ENCODE measurements at regions not wholly inside any gene's neighbourhood (a gene's known extent, or its start where the extent isn't known, plus 50 kb on each side); places are given as distances from the start of the nearest gene placed in this dataset.

DNA sequence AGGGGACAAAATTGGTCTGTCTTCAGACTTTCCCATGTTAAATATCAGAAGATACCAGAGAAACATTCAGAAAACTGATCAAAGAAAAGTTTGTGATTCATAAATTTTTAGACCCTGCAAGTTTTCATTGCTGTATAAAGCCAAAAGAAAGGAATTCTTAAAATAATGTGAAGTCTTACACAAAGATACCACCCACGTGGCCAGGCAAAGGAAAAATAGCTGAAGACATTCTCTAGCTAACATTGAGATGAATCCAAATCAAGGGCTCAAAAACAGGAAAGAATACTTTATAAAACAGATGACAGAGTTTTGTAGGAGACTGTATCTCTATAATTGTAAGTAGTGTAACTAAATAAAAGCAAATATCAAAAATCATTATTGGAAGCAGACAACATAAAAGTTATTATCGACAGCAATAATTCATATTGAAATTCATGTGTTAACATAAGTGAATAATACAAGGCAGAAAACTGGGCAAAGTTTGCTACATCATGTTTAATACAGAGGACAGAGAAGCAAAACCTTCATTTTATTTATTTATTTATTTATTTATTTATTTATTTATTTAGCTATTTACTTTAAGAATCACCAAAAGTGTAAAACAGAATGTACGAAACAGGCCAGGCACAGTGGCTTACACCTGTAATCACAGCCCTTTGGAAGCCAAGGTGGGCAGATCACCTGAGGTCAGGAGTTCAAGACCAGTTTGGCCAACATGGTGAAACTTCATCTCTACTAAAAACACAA lies 204.6 kb upstream of the SLIT2 start:
- Histone ChIP-seq H3K9me3 (ENCODE audit: insufficient read depth, low read depth, low read length) (no peaks in the 10 kb centered on the region), H3K36me3 (ENCODE audit: insufficient read depth, low read length) (no peaks in the 10 kb centered on the region), H3K27me3 (ENCODE audit: insufficient read depth, low read length) (no peaks in the 10 kb centered on the region), H3K27ac (ENCODE audit: low read depth, low read length) (no peak overlapping the region), H3K9ac (ENCODE audit: low read depth, low read length) (no peak overlapping the region), H3K4me1 (ENCODE audit: insufficient read depth, low read length) (peaks cover 11% of the 10 kb centered on the region), H3K4me3 (ENCODE audit: low read length) (no peak overlapping the region)
- WGBS, result 100% methylated on average over 1 of the region's 3 CpGs

GRCh38 chr4:20046179-20046578 lies 205.5 kb upstream of the SLIT2 start:
- H3K4me1 ChIP-seq (ENCODE audit: insufficient read depth, low read length), result peaks cover 12% of the 10 kb centered on the region
- 97% methylated on average over 4 of the region's 4 CpGs for WGBS

GRCh38 chr4:20044966-20045365 lies 206.7 kb upstream of the SLIT2 start:
- 100% methylated on average over 3 of the region's 3 CpGs for WGBS
- Histone ChIP-seq H3K27me3 (ENCODE audit: insufficient read depth, low read length) (no peaks in the 10 kb centered on the region), H3K9me3 (ENCODE audit: insufficient read depth, low read depth, low read length) (no peaks in the 10 kb centered on the region), H3K4me1 (ENCODE audit: insufficient read depth, low read length) (peaks cover 12% of the 10 kb centered on the region), H3K4me3 (ENCODE audit: low read length) (no peak overlapping the region), H3K36me3 (ENCODE audit: insufficient read depth, low read length) (no peaks in the 10 kb centered on the region), H3K27ac (ENCODE audit: low read depth, low read length) (no peak overlapping the region), H3K9ac (ENCODE audit: low read depth, low read length) (no peak overlapping the region)

More at GRCh38 chr4:20046179-20046578, 205.5 kb upstream of the SLIT2 start:
- Histone ChIP-seq H3K36me3 (ENCODE audit: insufficient read depth, low read length) (no peaks in the 10 kb centered on the region), H3K9ac (ENCODE audit: low read depth, low read length) (no peak overlapping the region), H3K4me3 (ENCODE audit: low read length) (no peak overlapping the region), H3K27ac (ENCODE audit: low read depth, low read length) (no peak overlapping the region), H3K9me3 (ENCODE audit: insufficient read depth, low read depth, low read length) (no peaks in the 10 kb centered on the region), H3K27me3 (ENCODE audit: insufficient read depth, low read length) (no peaks in the 10 kb centered on the region)

- Histone ChIP-seq H3K9me3 (ENCODE audit: insufficient read depth, low read depth, low read length) (no peaks in the 10 kb centered on the region), H3K36me3 (ENCODE audit: insufficient read depth, low read length) (no peaks in the 10 kb centered on the region), H3K9ac (ENCODE audit: low read depth, low read length) (no peak overlapping the region), H3K27ac (ENCODE audit: low read depth, low read length) (no peak overlapping the region), H3K4me3 (ENCODE audit: low read length) (no peak overlapping the region), H3K27me3 (ENCODE audit: insufficient read depth, low read length) (no peaks in the 10 kb centered on the region), H3K4me1 (ENCODE audit: insufficient read depth, low read length) (peaks cover 12% of the 10 kb centered on the region)
- 93% methylated on average over 2 of the region's 2 CpGs for WGBS
Measured at GRCh38 chr4:20044502-20044911, 207.2 kb upstream of the SLIT2 start.

DNA sequence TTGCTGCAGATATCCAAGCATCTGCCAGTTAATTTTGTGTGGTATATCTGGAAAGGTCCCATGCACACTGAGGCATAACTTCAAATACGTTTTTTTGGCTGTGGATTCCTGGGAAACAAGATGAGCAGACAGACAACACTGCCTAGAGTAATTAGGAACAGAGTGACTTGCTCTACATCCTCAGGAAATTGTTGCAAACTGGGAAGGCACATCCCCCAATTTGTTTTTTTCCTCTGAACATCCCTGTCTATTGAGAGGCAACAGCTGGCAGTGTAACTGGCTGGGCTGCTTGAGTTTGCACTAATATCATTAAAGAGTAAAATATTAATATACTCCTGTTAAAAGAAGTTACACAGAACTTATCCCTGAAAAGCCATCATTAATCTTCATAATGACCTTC lies 207.7 kb upstream of the SLIT2 start:
- Histone ChIP-seq H3K4me3 (ENCODE audit: low read length) (no peak overlapping the region), H3K27me3 (ENCODE audit: insufficient read depth, low read length) (no peaks in the 10 kb centered on the region), H3K4me1 (ENCODE audit: insufficient read depth, low read length) (peaks cover 12% of the 10 kb centered on the region), H3K9ac (ENCODE audit: low read depth, low read length) (no peak overlapping the region), H3K9me3 (ENCODE audit: insufficient read depth, low read depth, low read length) (no peaks in the 10 kb centered on the region), H3K27ac (ENCODE audit: low read depth, low read length) (no peak overlapping the region), H3K36me3 (ENCODE audit: insufficient read depth, low read length) (no peaks in the 10 kb centered on the region)
- 89% methylated on average over 1 of the region's 1 CpG for WGBS

GRCh38 chr4:20042769-20043168 lies 208.9 kb upstream of the SLIT2 start:
- no peaks in the 10 kb centered on the region for H3K9me3 ChIP-seq (ENCODE audit: insufficient read depth, low read depth, low read length)
- H3K27me3 ChIP-seq (ENCODE audit: insufficient read depth, low read length), result no peaks in the 10 kb centered on the region
- H3K36me3 ChIP-seq (ENCODE audit: insufficient read depth, low read length), result no peaks in the 10 kb centered on the region
- peaks cover 12% of the 10 kb centered on the region for H3K4me1 ChIP-seq (ENCODE audit: insufficient read depth, low read length)
- peak overlapping the region; percentile 33; the same call in 1 of the 2 replicates for H3K27ac ChIP-seq (ENCODE audit: low read depth, low read length)
- H3K9ac ChIP-seq (ENCODE audit: low read depth, low read length), result no peak overlapping the region
- no peak overlapping the region for H3K4me3 ChIP-seq (ENCODE audit: low read length)
- WGBS, result 94% methylated on average over 4 of the region's 4 CpGs

DNA sequence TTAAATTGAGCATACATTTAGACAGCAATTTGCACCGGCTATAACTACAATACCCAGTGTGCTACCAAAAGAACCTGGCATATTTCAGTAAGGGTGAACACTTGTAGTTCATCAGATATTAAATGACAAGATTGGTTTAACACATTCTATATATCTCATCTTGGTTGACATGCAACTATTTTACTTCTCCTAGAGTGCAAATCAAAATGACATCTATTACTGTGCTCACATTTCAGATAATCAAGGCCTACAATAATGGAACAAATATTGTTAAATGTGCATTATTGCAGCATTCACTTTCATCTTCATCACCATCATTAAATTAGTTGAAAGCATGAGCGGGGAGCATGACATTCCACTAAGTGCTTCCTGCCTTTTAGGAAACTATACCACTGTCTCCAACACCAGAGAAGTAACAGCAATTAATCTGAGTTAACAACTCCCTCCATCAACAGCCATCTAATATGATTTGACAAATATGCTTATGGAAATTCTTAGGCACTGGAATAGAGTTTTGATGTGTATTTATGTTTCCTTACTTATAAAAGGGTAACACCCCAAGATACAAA lies 209.8 kb upstream of the SLIT2 start:
- WGBS, result 98% methylated on average over 2 of the region's 2 CpGs
- Histone ChIP-seq H3K36me3 (ENCODE audit: insufficient read depth, low read length) (no peaks in the 10 kb centered on the region), H3K4me1 (ENCODE audit: insufficient read depth, low read length) (peaks cover 12% of the 10 kb centered on the region), H3K9me3 (ENCODE audit: insufficient read depth, low read depth, low read length) (no peaks in the 10 kb centered on the region), H3K9ac (ENCODE audit: low read depth, low read length) (no peak overlapping the region), H3K27ac (ENCODE audit: low read depth, low read length) (no peak overlapping the region), H3K27me3 (ENCODE audit: insufficient read depth, low read length) (no peaks in the 10 kb centered on the region), H3K4me3 (ENCODE audit: low read length) (no peak overlapping the region)

- WGBS, result 93% methylated on average over 3 of the region's 3 CpGs
Measured at GRCh38 chr4:20037745-20038144, 214.0 kb upstream of the SLIT2 start.

DNA sequence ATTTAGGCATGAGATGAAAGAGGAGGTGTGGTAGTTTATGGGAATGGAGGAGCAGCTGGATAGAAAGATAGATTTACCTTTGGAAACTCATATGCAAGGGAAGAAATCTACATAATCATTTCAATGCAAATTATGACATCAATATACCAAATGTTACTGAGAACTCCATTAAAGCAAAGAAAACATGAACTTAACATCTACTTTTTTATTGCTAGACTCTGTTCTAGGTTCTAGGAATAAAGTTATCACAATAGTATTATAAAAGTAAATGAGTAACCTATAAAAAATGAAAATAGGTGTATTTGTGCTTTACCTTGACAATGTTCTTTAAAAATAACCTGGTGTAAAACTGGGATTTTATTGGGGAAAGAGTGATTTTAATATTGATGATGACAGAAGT lies 221.6 kb upstream of the SLIT2 start:
- Histone ChIP-seq H3K4me3 (ENCODE audit: low read length) (no peak overlapping the region), H3K36me3 (ENCODE audit: insufficient read depth, low read length) (no peaks in the 10 kb centered on the region), H3K27me3 (ENCODE audit: insufficient read depth, low read length) (no peaks in the 10 kb centered on the region), H3K9me3 (ENCODE audit: insufficient read depth, low read depth, low read length) (0 out of 2 replicates have a peak, but pooled peaks cover 4% of the 10 kb centered on the region), H3K27ac (ENCODE audit: low read depth, low read length) (no peak overlapping the region), H3K4me1 (ENCODE audit: insufficient read depth, low read length) (0 out of 2 replicates have a peak, but pooled peaks cover 5% of the 10 kb centered on the region), H3K9ac (ENCODE audit: low read depth, low read length) (no peak overlapping the region)

More at GRCh38 chr4:20037745-20038144, 214.0 kb upstream of the SLIT2 start:
- H3K9me3 ChIP-seq (ENCODE audit: insufficient read depth, low read depth, low read length), result 0 out of 2 replicates have a peak, but pooled peaks cover 4% of the 10 kb centered on the region
- H3K9ac ChIP-seq (ENCODE audit: low read depth, low read length), result no peak overlapping the region
- H3K27ac ChIP-seq (ENCODE audit: low read depth, low read length), result no peak overlapping the region
- H3K4me1 ChIP-seq (ENCODE audit: insufficient read depth, low read length), result peaks cover 7% of the 10 kb centered on the region
- H3K4me3 ChIP-seq (ENCODE audit: low read length), result no peak overlapping the region
- H3K27me3 ChIP-seq (ENCODE audit: insufficient read depth, low read length), result no peaks in the 10 kb centered on the region
- H3K36me3 ChIP-seq (ENCODE audit: insufficient read depth, low read length), result no peaks in the 10 kb centered on the region

GRCh38 chr4:20028645-20029044 lies 223.1 kb upstream of the SLIT2 start:
- H3K27ac ChIP-seq (ENCODE audit: low read depth, low read length), result no peak overlapping the region
- H3K4me3 ChIP-seq (ENCODE audit: low read length), result no peak overlapping the region
- no peaks in the 10 kb centered on the region for H3K27me3 ChIP-seq (ENCODE audit: insufficient read depth, low read length)
- H3K4me1 ChIP-seq (ENCODE audit: insufficient read depth, low read length), result 0 out of 2 replicates have a peak, but pooled peaks cover 5% of the 10 kb centered on the region
- WGBS, result 100% methylated on average over 3 of the region's 4 CpGs
- no peaks in the 10 kb centered on the region for H3K36me3 ChIP-seq (ENCODE audit: insufficient read depth, low read length)
- no peak overlapping the region for H3K9ac ChIP-seq (ENCODE audit: low read depth, low read length)
- 0 out of 2 replicates have a peak, but pooled peaks cover 5% of the 10 kb centered on the region for H3K9me3 ChIP-seq (ENCODE audit: insufficient read depth, low read depth, low read length)

DNA sequence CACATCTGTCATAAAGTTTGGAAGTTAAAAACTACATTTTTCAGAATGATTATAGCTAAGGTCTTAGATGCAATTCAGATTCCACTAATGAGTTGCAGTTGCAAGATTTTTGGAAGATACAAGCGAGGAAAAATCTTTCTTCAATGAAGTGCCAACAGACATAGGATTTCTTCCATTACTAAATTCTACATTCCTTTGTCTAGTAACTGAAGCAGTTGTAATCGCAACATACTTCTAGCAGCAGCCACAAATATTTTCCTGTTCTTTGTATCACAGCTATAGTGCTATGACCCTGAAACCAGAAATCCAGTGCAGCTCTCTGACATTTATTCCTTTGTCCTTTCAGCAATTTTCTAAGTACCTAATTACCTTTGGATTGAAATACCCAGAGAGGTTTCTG lies 225.2 kb upstream of the SLIT2 start:
- no peak overlapping the region for H3K27ac ChIP-seq (ENCODE audit: low read depth, low read length)
- H3K9me3 ChIP-seq (ENCODE audit: insufficient read depth, low read depth, low read length), result 0 out of 2 replicates have a peak, but pooled peaks cover 6% of the 10 kb centered on the region
- H3K4me1 ChIP-seq (ENCODE audit: insufficient read depth, low read length), result 0 out of 2 replicates have a peak, but pooled peaks cover 5% of the 10 kb centered on the region
- H3K9ac ChIP-seq (ENCODE audit: low read depth, low read length), result no peak overlapping the region
- no peaks in the 10 kb centered on the region for H3K36me3 ChIP-seq (ENCODE audit: insufficient read depth, low read length)
- no peak overlapping the region for H3K4me3 ChIP-seq (ENCODE audit: low read length)
- H3K27me3 ChIP-seq (ENCODE audit: insufficient read depth, low read length), result no peaks in the 10 kb centered on the region
- 94% methylated on average over 2 of the region's 2 CpGs for WGBS

Measured in HUES64 (cell line).